ENCODE measurements at regions not wholly inside any gene's neighbourhood (a gene's known extent, or its start where the extent isn't known, plus 50 kb on each side); places are given as distances from the start of the nearest gene placed in this dataset.

DNA sequence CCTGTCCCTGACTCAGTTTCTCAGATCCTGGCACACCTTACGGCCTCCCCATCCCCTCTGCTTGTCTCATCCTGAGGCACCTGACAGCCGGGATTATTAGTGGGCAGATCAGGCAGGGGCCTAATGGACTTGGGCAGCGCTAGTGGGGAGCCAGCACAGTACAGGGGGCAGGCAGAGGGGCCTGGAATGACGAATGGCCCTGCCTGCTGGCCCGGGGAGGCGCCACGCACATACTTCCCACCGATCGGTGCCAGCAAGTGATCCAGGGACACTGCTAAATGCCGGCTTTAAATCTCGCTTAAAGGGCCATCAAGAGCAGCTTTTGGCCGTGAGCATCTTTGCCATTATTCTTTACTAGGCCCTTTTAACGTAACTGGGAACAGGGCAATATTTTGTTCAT lies 188.4 kb downstream of the DHX35 start:
- DNase-seq (ENCODE audit: extremely low read depth in 1 of 2, low read depth in 1 of 2): no peak

DNA sequence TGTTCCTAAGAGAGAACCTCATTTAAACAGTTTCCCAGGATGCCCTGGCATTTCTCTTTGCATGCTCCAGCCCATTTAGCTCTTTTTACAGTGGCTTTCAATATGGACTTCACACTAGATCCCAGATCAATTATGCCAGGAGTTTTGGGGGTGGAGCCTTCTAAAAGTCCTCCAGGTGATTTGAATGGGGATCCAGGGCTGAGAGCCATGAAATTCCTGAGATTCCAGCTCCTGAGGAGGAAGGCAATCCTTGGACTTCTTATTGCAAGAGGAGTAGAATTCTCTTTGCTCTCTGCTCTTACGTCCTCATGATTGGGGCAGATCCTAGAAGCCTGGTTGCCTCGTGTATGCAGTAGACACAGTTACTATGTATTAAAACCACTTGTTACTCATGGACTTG lies 184.2 kb downstream of the DHX35 start:
- no peak for DNase-seq (ENCODE audit: extremely low read depth in 1 of 2, low read depth in 1 of 2)

DNA sequence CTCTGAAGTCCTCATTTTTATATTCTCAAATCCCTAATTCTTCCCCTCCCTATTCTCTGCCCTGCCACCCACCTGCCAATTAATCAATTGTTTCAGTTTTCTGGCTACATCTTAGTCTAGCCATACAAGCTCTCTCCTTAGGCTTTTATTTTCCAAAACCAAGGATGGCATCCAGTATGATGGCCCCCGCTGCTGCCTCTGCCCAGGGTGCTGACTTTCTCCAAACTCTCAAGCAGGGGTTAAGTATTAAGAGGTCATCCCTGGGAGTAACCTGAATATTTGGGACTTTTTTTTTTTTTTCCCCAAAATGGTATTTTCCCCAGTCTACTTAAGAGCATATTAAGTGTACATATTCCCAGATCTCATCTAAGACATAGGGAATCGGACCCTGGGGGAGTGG lies 183.8 kb downstream of the DHX35 start:
- DNase-seq (ENCODE audit: extremely low read depth in 1 of 2, low read depth in 1 of 2): no peak

DNA sequence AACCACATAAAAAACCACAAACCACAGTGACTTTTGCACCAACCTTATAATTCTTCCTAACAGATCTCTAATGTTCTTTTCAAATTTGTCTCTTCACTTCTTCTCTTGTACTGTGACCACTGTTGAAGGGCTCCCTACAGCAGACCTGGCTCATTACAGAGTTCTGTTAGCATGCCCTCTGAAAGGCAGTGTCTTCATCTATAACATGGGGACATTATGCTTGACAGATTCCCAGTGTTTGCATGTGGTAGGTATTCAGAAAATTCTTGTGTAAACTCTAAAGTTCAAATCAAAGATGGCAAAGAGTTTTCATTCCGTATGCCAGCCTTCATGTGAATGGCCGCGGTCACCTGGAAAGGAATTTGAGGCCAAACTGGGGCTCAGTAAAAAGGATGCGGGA lies 182.6 kb downstream of the DHX35 start:
- DNase-seq (ENCODE audit: extremely low read depth in 1 of 2, low read depth in 1 of 2): no peak

DNA sequence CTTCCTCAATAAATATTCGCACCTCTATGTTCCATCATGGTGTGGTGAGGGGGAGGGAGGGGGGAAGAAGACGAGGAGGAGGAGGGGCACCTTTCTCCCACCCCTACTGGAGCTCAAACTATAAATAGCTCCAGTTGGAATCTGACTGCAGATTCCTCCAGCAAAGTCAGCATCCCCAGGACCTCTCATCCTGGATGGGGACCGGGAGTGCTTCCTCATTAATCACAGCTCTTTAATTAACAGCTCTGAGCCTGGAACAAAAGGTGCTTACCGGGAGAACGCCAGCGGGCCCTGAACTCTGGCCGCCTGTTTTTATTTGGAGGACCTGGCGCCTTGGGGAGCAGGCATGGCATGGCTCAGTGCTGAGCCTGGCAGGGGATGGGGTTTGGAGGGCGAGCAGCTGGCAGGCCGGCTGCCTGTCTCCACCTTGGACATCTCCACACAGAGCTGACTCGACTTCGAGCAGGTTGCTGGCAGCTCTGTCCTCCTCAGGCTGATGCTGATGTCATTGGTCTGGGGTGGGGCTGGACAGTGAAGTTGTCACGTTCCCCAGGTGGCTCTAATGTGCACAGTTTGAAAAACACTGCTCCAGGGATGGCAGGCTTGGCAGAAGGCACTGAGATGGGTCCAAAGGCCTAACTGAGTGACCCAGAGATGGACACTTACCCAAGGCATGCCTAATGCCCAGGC lies 180.4 kb downstream of the DHX35 start:
- DNase-seq (ENCODE audit: extremely low read depth in 1 of 2, low read depth in 1 of 2): no peak

DNA sequence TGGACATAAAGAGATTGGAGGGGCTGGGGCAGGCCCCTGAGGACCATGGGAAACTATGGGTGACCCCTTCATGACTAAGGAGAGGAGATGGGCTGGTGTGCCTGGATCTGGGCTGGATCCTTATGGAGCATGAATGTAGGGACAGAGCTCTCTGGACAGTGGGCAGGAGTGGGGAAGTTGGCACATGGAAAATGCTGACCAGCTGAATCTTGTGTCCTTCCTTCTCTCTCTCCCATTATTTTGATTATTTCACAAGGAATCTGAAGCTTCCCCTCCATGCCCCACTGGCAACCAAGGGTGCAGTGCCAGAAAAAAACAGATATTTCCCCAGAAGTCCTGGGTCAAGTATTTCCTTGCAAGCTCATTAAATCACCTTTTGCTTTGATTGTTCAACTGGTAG lies 175.2 kb downstream of the DHX35 start:
- no peak for DNase-seq (ENCODE audit: extremely low read depth in 1 of 2, low read depth in 1 of 2)

DNA sequence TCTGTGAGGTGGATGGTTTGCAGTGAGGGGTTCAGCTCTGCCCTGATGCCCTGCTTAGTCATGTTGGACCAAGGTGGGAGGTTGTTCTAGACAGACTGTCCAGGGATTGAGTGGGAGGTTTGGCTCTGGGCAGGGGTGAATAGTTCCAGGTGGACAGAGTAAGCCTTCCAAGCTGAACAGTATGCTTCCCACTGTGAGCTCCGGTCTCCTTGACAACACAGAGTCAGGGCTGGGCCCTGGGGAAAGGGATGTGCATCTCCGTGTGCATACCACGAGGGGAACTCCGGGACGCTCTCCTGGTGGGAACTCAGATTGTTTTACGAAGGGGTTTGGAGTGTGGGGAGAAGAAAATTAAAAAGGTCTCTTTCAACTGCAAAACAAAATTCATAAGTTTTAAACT lies 174.7 kb downstream of the DHX35 start:
- no peak for DNase-seq (ENCODE audit: extremely low read depth in 1 of 2, low read depth in 1 of 2)

DNA sequence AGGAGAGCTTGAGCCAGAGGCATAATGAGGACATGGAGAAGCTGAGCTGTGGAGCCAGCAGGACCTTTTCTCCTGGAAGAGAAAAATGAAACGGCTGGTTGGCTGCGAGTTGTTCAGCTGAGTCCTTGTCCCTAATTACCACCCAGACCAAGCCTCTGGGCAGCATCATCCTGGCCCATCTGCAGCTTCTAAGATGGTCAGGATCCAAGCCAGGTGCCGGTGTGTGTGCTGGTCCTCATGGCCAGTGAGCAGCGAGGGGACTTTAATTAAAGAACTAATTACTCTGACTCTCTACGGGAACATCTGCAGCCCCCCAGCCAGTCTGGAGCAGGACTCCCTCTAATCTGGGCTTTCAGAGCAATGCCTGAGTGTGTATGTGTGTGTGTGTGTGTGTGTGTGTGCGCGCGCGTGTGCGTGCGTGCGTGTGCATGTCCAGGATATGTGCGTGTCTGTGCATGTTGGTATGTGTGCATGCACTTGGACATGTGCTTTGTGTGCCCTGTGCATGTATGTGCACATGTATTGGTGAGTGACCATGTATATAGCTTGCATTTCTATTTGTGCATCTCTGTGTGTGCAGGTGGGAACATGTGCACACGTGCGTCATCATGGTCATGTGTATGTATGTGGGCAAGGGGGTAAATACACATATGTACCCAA lies 173.9 kb downstream of the DHX35 start:
- no peak for DNase-seq (ENCODE audit: extremely low read depth in 1 of 2, low read depth in 1 of 2)

DNA sequence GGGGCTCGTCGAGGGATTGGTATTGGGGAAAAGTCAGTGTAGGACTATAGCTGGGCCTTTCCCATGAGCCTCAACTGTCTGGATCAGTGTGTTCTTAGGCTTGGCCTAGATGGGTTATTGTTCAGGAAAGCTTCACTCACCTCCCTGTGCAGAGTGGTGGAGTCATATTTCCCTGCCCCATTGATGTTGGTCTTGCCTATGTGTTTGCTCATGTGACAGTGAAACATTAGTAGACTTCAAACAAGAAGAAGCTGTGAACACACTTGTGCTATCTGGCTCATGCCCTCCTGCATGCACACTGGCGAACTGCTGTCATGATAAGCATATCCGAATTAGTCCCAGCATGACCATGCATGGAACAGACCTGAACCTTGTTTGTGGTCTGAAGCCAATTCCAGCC lies 171.1 kb downstream of the DHX35 start:
- no peak for DNase-seq (ENCODE audit: extremely low read depth in 1 of 2, low read depth in 1 of 2)

DNA sequence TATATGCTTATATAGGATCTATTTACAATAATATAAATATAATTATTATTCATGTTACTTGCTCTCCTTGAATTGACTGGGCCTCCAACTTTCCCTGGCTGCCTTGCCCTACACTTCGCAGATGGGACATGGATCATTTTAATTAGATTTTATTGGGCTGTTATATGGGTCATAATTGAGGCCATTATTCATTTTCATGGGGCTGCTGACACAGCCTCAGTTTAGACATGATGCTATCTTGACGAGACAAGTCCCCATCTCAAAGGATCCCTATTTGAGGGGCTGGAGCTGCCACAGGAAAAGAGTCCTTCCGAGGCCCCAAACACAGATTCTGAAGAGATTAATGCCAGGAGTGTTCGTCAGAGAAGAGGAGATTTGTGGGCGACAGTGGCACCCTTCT lies 170.4 kb downstream of the DHX35 start:
- DNase-seq (ENCODE audit: extremely low read depth in 1 of 2, low read depth in 1 of 2): no peak

DNA sequence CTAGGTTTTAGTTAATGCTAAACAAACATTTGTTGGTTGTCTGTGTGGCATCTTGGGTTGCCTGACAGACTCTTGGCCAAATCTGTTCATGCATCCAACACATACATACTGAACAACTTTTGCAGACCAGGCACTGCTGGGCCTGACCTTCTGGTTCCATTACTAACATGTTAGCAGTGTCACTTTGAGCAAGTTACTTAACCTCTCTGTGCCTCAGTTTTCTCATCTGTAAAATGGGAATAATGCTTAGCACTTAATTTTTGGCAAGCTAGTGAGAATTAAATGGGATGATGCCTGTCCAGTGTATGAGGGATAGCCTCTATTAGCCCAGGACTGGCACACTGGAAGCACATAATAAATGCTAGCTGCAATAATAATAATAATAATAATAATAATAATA lies 169.9 kb downstream of the DHX35 start:
- no peak for DNase-seq (ENCODE audit: extremely low read depth in 1 of 2, low read depth in 1 of 2)

DNA sequence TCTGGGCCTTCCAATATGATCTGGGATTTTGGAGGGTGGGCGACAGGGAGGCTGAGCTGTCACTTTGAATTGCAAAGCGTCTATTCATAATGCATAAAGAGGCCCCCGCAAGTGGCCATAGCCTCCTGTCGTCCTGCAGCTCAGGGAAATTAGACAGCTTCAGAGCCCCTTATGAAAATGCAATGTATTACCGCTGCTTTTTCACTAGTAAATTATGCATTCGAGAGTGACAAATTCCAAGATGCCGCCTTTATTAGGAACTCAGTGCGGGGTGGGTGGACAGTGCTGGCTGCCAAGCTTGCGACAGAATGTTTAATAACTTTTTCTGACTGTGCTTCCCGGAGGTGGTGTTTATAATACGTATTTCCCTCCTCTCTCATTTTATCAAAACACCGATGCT lies 168.5 kb downstream of the DHX35 start:
- no peak for DNase-seq (ENCODE audit: extremely low read depth in 1 of 2, low read depth in 1 of 2)

DNA sequence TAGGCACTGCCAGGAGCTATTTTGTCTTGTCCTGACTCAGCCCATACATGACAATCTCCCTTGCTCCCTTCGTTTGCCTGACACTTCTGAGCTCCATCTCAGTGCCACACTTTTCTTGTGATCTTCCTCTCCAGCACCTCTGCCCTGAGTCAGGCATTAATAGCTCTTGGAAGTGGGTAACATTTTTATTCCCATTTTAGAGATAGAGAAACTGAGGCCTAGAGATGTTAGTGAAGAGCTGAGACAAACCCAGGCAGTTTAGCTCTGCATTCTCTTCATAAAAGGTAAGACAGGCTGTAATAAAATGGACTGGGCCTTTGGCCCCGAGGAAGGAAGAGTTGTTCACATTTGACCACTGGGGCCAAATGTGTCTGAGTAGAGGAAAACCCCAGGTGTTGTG lies 167.4 kb downstream of the DHX35 start:
- no peak for DNase-seq (ENCODE audit: extremely low read depth in 1 of 2, low read depth in 1 of 2)

DNA sequence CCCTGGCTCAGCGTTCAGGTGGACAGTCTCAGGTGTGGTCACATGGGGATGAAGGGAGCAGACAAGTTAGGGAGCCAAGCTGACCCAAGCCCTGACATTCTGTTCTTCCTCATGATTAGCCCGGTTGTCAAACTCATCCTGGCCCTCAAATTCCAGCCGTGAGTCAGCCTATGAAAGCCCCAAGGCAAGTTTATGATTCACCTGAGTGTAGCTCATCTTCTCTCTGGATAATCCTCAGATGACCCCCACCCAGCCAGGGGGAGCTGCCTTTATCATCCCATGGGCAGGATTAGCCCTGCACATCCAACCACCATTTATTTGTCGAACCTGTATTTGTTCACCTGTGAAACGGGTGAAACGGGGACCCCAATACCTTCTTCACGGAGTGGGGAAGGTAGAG lies 161.9 kb downstream of the DHX35 start:
- no peak for DNase-seq (ENCODE audit: extremely low read depth in 1 of 2, low read depth in 1 of 2)

DNA sequence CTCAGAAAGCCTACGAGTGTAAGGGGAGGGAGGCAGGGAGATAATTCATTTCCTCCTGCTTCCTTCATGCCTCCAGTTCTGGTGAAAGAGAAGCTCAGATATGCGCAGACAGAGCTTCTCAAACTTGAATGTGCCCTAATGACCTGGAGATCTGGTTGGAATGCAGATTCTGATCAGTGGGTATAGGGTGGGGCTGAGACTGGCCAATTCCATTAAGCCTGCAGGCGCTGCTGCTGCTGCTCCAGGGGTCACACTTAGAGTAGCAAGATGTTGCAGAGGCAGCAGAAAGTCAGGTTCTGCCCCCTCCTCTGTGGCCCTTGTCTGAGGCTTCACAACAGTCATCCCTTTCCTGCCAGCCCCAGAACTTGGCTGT lies 161.0 kb downstream of the DHX35 start:
- no peak for DNase-seq (ENCODE audit: extremely low read depth in 1 of 2, low read depth in 1 of 2)

DNA sequence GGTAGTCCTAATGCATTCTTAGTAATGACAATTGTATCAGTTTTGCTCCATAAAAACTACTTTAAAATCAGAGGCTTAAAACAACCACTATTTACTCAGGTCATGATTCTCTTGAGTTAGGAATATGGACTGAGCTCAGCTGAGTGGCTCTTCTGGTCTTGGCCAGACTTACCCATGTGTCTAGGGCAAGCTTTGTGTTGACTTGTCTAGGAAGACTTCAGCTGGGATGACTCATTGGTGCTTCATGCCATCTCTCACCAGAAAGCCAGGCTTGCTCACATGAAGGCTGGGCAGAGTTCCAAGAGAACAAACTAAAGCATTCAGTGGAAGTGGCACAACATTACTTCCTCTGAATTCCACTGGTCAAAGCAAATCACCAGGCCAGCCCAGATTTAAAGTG lies 155.3 kb downstream of the DHX35 start:
- no peak for DNase-seq (ENCODE audit: extremely low read depth in 1 of 2, low read depth in 1 of 2)

DNA sequence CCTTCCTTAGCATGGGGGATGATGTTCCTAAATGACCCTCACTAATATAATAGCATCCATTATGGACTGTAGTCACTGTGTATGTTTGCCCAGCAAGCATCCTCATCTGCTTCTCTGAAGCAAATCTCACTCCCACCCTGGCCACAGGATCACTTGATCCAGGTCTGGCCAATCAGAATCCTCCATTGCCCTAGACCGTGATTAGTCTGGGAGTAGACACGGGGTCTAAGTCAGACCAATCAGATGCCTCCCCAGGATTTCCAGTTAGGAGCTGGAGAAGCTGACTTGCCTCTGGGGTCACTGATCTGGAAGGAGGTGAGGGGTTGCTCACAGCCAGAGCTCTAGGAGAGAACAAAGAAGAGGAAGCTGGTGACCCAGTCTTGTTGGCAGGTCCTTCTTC lies 153.9 kb downstream of the DHX35 start:
- DNase-seq (ENCODE audit: extremely low read depth in 1 of 2, low read depth in 1 of 2): no peak

DNA sequence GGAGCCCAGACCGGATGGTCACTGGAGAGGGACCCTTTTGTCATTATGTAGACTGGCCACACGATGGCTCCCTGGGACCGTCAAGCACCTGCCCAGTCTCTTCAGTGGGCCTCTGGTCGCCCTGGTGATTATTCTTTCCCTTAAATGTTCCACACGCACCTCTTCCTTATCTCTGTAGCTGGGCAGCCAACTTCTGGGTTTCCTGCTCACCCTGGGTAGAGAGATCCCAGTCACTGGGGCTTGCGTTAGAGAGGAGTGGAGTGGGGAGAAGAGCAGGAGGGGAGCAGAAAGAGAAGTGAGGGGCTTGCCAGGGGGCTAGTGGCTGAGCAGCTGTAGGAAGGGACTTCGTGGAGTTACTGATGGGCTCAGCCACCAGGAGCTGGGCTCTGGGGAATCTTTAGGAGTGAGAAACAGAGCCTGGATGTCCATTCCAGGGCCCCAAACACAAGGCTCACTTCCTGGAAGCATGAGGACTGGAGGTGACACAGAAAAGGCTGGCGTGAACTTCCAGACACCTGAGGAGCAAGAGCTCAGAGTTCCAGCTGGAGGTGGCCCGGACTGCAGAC lies 150.1 kb downstream of the DHX35 start:
- DNase-seq (ENCODE audit: extremely low read depth in 1 of 2, low read depth in 1 of 2): no peak

DNA sequence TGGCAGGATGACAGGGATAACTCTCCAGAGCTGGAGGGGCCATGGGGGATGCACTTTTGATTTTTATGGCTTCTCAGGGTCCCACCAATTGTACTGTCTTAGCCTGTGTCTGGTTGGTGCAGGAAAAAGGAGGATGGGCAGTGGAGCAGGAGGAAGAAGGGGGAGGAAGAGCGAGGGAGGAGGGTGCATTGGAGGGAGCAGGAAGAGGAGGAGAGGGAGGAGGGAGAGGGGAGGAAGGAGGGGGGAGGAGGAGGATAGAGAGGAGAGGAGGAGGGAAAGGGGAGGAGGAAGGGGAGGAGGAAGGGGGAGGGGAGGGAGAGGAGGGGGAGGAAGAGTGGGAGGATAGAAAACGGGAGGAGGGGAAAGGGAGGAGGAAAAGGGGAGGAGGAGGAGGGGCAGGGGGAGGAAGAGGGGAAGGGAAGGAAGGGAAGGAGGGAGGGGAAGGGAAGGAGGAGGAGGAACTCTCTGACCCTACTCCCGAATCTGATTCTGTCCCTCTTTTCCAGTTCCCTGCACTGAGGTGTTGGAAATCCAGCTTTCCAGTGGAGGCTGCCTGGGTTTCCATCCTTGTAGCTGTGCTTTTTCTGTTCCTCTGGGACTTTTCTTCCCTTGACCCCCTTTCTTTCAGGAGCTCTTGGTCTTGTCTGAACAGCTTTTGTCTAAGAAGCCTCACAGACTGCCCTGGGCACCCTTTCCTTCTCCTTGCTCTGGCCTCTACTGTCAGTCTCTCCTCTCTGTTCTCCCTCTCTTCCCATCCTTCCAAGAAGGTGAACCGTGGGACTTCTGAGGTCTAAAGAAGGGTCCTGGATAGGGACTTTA lies 149.4 kb downstream of the DHX35 start:
- no peak for DNase-seq (ENCODE audit: extremely low read depth in 1 of 2, low read depth in 1 of 2)

DNA sequence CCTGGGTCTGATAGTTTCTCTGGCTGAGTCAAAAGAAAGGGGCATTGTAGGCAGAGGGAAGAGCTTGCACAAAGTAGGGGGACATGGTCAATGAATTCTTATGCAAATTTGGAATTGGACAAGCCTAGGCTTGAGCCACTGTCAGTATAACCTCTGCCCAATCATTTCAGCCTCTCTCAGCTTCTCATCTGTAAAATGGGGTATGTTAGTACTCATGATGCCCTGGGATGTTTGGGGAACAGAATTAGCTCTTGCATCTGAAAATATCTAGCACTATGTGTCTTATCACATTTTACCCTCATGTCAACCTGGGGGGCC lies 148.6 kb downstream of the DHX35 start:
- DNase-seq (ENCODE audit: extremely low read depth in 1 of 2, low read depth in 1 of 2): no peak

DNA sequence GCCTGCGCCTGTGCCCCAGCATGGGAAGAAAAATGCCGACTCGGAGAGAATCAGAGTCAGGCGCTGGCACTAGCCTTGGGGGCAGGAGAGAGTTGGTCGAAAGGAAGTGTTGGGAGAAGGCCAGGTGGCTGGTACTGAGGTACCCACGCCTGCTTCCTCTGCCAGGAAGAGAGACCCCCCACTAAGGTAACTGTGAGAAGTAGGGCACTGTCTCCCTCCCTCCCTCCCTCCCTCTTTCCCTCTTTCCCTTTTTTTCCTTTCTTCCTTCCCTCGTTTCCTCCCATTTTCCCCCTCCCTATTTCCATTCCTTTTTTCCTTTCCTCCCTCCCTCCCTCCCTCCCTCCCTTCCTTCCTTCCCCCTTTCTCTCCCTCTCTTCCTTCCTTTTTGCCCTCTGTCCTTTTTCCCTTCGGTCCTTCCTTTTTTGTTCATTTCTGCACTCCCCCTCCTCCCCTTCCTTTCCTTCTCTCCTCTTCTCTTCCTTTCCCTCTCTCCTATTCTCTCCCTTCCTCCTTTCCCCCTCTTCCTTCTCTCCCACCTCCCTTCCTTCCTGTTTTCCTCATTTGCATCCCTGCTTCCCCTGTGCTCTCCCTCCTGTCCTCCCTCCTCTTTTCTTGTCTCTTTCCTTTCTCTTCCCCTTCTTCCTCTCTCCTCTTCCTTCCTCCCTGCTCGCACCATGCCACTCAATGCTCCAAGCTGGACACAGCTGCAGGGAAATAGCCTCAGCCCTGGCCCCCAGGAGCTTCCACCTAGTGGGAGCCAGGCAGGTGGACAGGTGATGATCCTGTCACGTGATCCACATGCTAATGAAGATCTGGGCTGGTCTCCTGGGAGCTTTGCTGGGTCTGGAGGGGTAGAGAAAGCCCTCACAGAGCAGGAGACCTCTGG lies 148.0 kb downstream of the DHX35 start:
- no peak for DNase-seq (ENCODE audit: extremely low read depth in 1 of 2, low read depth in 1 of 2)

All from activated CD8-positive, alpha-beta memory T cell treated with anti-CD3 and anti-CD28 coated beads for 1 hour (primary cell).